Glutamatergic neuron (in vitro differentiated cells): ENCODE measurements at regions not wholly inside any gene's neighbourhood (a gene's known extent, or its start where the extent isn't known, plus 50 kb on each side); places are given as distances from the start of the nearest gene placed in this dataset.
"Not testable (repeated sequence)": the region's sequence is repeated elsewhere in the genome, so short reads cannot be mapped to it uniquely, and the experiment has no call there.

Source experiments
- DNase-seq: peaks from one replicate; pipeline ENCODE4 v3.0.0; 2022
- H3K27ac Mint-ChIP-seq: one replicate; pipeline ENCODE4 v1.8.0; 2020; ENCODE audit warnings: mild to moderate bottlenecking, mixed read lengths, inconsistent platforms; ENCODE audit not compliant: unreplicated experiment
- H3K27me3 Mint-ChIP-seq: one replicate; pipeline ENCODE4 v1.8.0; 2020; ENCODE audit warnings: mild to moderate bottlenecking, moderate library complexity, mixed read lengths, inconsistent platforms; ENCODE audit not compliant: unreplicated experiment
- H3K36me3 Mint-ChIP-seq: one replicate; pipeline ENCODE4 v1.8.0; 2020; ENCODE audit warnings: mild to moderate bottlenecking, mixed read lengths, inconsistent platforms; ENCODE audit not compliant: unreplicated experiment
- H3K4me1 Mint-ChIP-seq: one replicate; pipeline ENCODE4 v1.8.0; 2020; ENCODE audit warnings: mild to moderate bottlenecking, low read depth, mixed read lengths, inconsistent platforms; ENCODE audit not compliant: unreplicated experiment
- H3K4me3 Mint-ChIP-seq: one replicate; pipeline ENCODE4 v1.8.0; 2020; ENCODE audit warnings: mild to moderate bottlenecking, mixed read lengths, inconsistent platforms; ENCODE audit not compliant: unreplicated experiment
- H3K9me3 Mint-ChIP-seq: one replicate; pipeline ENCODE4 v1.8.0; 2020; ENCODE audit warnings: mild to moderate bottlenecking, moderate library complexity, mixed read lengths, inconsistent platforms; ENCODE audit not compliant: unreplicated experiment
- CTCF ChIP-seq: fragments of 200-600 bp; sonication (generic); IDR thresholded peaks from one replicate; pipeline ENCODE4 v1.5.0; 2021; ENCODE audit not compliant: partially characterized antibody, unreplicated experiment

- Mint-ChIP-seq H3K9me3 (peaks cover 3% of the 10 kb centered on the region), H3K27ac (no peak overlapping the region)
- TF ChIP-seq CTCF, result no peak
Measured at GRCh38 chr2:186159101-186159500, 327.0 kb upstream of the ZC3H15 start.

GRCh38 chr2:186164325-186164724 lies 321.7 kb upstream of the ZC3H15 start:
- Mint-ChIP-seq H3K36me3 (peaks cover 11% of the 10 kb centered on the region), H3K27ac (no peak overlapping the region), H3K4me1 (no peaks in the 10 kb centered on the region), H3K9me3 (peaks cover 4% of the 10 kb centered on the region), H3K4me3 (no peak overlapping the region), H3K27me3 (peaks cover 2% of the 10 kb centered on the region)
- no peak for DNase-seq
- TF ChIP-seq CTCF, result no peak

More at GRCh38 chr2:186159101-186159500, 327.0 kb upstream of the ZC3H15 start:
- H3K4me1 Mint-ChIP-seq, result no peaks in the 10 kb centered on the region
- DNase-seq, result no peak
- no peaks in the 10 kb centered on the region for H3K27me3 Mint-ChIP-seq
- peaks cover 16% of the 10 kb centered on the region for H3K36me3 Mint-ChIP-seq
- H3K4me3 Mint-ChIP-seq, result no peak overlapping the region

GRCh38 chr2:186170693-186171092 lies 315.4 kb upstream of the ZC3H15 start:
- no peaks in the 10 kb centered on the region for H3K9me3 Mint-ChIP-seq
- no peak for TF ChIP-seq CTCF
- no peaks in the 10 kb centered on the region for H3K36me3 Mint-ChIP-seq
- peaks cover 2% of the 10 kb centered on the region for H3K27me3 Mint-ChIP-seq
- no peak overlapping the region for H3K4me3 Mint-ChIP-seq
- DNase-seq, result no peak
- no peak overlapping the region for H3K27ac Mint-ChIP-seq
- no peaks in the 10 kb centered on the region for H3K4me1 Mint-ChIP-seq

GRCh38 chr2:186181625-186182024 lies 304.4 kb upstream of the ZC3H15 start:
- DNase-seq, result no peak
- no peak overlapping the region for H3K27ac Mint-ChIP-seq
- H3K9me3 Mint-ChIP-seq, result no peaks in the 10 kb centered on the region
- H3K4me1 Mint-ChIP-seq, result no peaks in the 10 kb centered on the region
- H3K4me3 Mint-ChIP-seq, result no peak overlapping the region
- TF ChIP-seq CTCF, result no peak
- peaks cover 2% of the 10 kb centered on the region for H3K27me3 Mint-ChIP-seq
- no peaks in the 10 kb centered on the region for H3K36me3 Mint-ChIP-seq

- H3K9me3 Mint-ChIP-seq, H3K4me1 Mint-ChIP-seq, H3K27ac Mint-ChIP-seq, H3K27me3 Mint-ChIP-seq, H3K4me3 Mint-ChIP-seq, H3K36me3 Mint-ChIP-seq, DNase-seq: not testable (repeated sequence)
Measured at GRCh38 chr2:186182366-186182765, 303.7 kb upstream of the ZC3H15 start.

- Mint-ChIP-seq H3K9me3 (no peaks in the 10 kb centered on the region), H3K4me3 (no peak overlapping the region)
Measured at GRCh38 chr2:186183406-186183805, 302.7 kb upstream of the ZC3H15 start.

More at GRCh38 chr2:186183406-186183805, 302.7 kb upstream of the ZC3H15 start:
- TF ChIP-seq CTCF, result no peak
- H3K36me3 Mint-ChIP-seq, result no peaks in the 10 kb centered on the region
- H3K27ac Mint-ChIP-seq, result no peak overlapping the region
- H3K4me1 Mint-ChIP-seq, result no peaks in the 10 kb centered on the region
- DNase-seq, result no peak
- H3K27me3 Mint-ChIP-seq, result peaks cover 2% of the 10 kb centered on the region
